Lower leg skin (tissue), 3 donors: ENCODE measurements at regions not wholly inside any gene's neighbourhood (a gene's known extent, or its start where the extent isn't known, plus 50 kb on each side); places are given as distances from the start of the nearest gene placed in this dataset.

Experiments
- CTCF ChIP-seq, 3 donors: fragments of 450-650 bp; IDR thresholded peaks; one replicate each; pipeline ENCODE4 v1.5.1; 2016; ENCODE audit warnings: antibody characterized with exemption in 3 of 3, mild to moderate bottlenecking in 3 of 3, moderate library complexity in 2 of 3
- POLR2A ChIP-seq, 2 donors: fragments of 450-650 bp; IDR thresholded peaks; one replicate each; pipeline ENCODE4 v1.6.1; 2016 to 2017; ENCODE audit warnings: antibody characterized with exemption in 2 of 2, mild to moderate bottlenecking in 1 of 2, moderate library complexity in 1 of 2

- TF ChIP-seq POLR2A (IDR thresholded peaks at IDR 0.05) (no peak), CTCF (IDR thresholded peaks at IDR 0.05) (no peak)
Observed at GRCh38 chr6:8783191-8783590, 347.8 kb upstream of the SLC35B3 start.
